HG02938 (cell line): ENCODE measurements at regions not wholly inside any gene's neighbourhood (a gene's known extent, or its start where the extent isn't known, plus 50 kb on each side); places are given as distances from the start of the nearest gene placed in this dataset.

Source experiments
- ATAC-seq: cut with Tn5 transposase; IDR thresholded peaks from one replicate; pipeline ENCODE4 v1.9.1; 2021; ENCODE audit warnings: mild to moderate bottlenecking, moderate library complexity; ENCODE audit not compliant: unreplicated experiment

DNA sequence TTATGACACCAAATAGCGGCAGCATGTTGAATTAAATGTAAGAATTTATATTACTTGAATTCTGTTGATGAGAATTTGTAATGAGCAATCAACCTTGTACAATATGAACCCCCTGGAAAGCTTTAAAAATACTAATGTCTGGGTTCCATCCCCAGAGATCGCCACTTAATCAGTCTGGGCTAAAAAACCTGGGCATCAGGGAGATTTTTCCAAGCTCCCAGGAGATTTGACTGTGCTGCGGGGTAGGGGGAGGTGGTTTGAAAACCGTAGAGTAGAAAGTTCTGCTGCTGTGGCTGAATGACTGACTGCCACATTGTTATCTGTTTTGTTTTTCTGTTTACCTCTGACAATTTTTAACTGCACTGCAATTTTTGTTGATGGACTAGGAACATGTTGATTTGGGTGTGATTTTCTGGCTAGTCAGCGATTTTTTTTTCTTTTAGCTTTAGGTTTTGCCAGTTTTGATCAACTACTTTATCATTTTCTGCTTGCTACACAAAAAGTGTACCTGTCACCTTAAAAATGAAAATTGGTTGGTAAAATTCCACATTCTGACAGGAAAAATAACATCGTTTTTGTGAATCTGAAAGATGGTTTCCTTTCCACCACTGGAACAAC lies 79.3 kb downstream of the PCTP start:
- ATAC-seq: no peak

DNA sequence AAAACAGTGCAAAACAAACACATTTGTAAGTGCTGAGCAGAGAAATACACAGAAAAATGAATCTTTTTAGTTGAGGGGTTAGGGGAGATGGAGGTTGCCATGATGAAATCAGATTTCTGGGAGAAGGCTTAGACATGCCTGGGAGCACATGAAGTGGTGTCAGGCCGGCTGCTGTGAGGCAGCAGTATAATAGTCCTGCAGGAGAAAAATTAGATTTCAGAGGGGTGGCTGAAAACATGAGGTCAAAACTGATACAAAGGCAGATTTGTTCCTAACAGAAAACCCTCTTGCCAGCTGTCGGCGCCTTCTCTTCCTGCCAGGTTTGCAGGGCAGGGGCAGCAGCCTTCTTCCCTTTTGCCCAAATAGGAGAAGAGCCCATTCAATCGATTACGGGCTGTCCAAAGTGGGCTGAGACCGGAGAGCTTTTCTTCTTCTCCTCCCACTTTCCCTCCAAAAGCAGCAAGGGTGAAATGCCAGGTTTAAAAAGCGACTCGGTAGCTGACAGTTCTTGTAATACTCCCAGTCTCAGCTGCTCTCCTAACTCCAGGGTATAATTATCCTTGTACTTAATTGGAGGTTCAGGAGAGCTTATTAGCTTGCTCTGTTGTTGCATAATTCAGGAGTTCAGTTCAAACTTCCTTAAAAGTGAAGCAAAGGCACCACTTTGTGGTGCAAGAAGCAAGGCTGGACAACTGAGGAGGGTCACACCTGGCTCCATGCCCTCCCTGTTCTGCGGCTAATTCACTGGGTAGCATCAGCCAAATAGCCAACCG lies 80.0 kb downstream of the PCTP start:
- ATAC-seq: no peak

DNA sequence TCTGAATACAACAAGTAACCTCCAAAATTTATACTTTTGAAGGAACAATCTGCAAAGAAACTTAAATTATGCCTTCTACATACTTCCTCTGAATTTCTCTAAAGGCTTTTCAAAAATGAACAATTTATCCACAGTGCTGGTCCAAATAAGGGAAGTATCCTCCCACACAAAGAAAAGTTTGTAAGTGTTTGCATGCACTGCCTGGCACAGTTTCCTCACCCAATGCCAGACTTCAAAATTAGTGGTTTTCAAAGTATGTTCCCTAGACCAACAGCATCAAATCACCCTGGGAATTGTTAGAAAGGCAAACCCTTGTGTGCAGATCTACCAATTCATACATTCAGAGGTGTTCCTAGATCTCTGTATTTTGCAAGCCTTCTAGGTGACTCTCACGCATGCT lies 82.5 kb downstream of the PCTP start:
- no peak for ATAC-seq

DNA sequence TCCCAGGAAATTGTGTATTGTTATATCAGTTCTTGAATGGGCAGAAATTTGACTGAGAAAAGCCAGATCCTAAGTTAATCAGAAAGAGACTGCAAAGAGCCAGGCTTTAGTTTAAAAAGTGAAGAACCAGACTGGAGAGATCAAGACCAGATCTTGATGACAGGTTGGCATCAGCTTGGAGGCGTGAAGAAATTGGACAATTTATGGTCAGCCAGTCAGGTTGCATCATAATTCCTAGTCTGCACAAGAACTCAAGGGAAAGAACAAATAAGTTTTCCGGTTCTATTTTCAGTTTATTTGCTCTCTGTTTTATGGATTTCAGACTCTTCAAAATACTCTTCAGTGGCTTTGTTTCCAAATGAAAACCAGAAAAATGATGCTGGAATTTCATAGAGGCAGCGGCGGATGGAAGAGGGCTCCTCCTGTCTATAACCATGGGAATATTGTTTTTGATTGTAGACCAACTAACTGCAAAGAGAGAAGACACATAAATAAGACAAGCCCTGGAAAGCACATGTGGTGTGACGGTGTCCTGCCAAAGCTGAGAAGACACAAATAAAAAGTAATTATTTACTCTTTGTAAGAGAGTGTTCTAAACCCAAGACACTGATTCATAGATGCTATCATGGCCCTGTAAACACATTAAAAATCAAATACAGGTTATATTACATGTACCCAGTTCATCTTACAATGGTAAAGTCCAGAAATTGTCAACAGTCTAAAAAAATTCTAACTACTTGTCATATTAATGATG lies 91.7 kb downstream of the PCTP start:
- ATAC-seq: no peak

DNA sequence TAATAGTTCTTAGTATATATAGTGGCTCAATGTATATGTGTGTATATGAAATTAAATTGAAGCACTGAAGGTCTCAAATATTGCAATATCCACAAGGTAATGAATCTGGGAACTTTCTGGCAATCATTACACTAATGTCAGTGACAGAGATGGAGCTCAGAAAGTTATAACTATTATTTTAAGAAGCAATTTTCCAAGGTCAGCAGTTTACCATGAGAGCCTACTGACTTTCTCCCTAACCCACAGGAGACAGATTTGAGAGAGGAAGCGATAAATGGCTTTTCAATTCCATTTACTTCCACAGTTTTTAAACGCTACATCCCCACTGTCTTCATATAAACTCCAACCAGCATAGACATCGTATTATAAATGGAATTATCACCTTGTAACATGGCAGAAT lies 92.9 kb downstream of the PCTP start:
- no peak for ATAC-seq

DNA sequence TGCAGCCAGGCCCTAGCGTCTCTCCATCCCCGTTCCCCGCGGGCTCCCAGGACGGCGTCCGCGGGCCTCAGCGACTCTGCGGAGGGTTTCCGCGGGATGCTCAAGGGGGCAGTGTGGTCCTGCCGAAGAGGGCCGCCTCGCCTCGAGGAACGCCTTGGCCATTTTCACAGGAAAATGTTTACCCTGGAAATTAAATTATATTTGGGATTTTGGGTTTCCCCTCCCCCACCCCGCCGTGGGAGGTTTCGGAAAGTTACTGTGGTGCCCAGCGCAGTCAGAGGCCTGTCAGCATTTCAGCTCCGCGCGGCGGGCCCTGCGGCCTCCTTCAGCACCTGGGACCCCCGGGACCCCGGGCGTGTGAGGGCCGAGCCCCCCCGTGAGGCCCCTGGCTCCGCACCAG lies 94.5 kb downstream of the PCTP start:
- ATAC-seq: no peak

DNA sequence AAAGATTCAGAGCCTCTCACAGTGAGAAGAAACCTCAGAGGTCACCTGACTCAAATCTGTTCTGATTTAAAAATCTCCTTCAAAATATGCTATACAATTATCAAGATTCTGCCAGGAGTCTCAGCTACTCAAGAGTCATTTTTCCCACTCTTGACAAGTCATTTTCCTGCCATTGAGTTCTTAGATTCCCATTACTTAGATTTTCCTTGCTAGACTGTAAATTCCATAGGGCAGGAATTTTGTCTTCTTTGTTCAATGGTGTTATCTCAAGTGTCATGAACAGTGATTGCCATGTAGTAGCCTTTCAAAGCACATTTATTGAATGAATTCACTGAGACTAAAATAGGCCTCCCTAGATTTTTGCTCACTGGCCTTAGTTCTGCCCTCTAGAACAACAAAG lies 95.9 kb downstream of the PCTP start:
- ATAC-seq: no peak

DNA sequence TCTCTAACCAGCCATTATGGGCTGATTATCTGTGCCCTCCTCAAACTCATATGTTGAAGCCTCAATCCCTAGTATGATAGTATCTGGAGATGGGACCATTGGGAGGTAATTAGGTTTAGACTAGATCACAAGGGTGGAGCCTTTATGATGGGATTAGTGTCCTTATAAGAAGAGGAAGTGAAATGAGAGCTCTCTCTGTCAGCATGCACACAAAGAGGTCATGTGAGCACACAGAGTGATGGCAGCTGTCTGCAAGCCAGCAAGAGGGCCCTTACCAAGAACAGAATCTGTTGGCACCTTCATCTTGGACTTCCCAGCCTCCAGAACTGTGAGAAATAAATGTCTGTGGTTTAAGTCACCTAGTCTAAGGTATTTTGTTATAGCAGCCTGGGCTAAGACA lies 101.9 kb downstream of the PCTP start:
- no peak for ATAC-seq

DNA sequence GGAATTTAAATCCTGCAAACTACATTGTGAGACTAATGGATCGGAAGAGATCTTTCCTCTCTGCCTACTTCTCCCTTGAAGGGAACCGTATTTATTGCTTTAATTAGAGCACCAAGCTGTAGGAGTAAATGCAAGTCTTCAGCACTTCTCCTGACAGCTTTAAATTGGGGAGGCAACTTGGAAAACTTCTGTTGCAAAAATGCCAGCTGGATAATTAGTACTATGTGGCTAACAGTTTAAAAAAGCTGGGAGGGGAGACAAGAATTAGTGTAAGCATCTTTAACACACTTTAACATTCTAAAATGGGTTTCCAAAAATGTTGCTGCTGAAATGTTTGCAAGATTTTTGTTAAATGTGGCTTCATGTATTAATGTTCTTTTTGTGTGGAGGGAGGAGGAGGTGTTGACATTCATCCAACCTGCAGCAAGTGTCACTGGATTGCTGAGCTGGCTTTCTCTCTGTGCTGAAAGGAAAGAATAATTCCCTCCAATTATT lies 108.5 kb downstream of the PCTP start:
- no peak for ATAC-seq

DNA sequence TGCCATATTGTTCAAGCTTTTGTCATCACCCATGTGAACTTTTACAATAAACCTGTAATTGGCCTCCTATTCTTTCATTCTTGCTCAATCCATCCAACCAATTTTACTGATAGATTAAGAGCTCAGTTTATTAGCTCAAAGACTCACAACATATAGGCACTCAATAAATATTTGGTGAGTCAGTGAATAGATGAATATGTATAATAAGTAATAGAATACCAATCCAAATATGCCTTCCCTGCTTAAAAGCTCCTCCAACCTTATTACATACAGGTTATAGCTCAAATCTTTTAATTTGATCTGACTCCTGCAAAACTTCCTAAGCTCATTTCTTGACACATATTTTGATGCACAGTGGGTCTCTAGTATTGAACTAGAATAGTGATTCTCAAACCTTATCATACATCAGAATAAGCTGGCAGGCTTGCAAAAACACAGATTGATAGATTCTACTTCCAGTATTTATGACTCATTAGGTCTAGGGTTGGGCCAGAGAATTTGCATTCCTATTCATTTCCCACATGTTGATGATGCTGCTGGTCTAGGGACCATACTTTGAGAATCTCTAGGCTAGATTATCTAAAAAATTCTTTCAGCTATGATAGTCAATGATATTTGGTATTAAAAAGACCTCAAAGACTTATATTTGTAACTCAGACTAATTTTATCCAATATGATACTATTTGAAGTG lies 114.4 kb downstream of the PCTP start:
- ATAC-seq: no peak

DNA sequence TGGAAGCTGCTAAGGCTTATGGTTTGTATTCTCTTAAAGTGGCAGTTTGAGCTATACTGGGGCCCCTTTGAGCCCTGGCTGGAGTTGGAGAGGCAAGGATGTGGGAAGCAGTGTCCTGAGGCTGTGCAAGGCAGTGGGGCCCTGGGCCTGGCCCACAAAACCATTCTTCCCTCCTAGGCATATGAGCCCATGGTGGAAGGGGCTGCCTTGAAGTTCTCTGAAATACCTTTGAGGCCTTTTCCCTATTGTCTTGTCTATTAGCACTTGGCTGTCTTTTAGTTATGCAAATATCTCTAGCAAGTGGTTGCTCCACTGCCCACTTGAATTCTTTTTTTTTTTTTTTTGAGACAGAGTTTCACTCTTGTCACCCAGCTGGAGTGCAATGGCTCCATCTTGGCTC lies 119.2 kb downstream of the PCTP start:
- no peak for ATAC-seq

DNA sequence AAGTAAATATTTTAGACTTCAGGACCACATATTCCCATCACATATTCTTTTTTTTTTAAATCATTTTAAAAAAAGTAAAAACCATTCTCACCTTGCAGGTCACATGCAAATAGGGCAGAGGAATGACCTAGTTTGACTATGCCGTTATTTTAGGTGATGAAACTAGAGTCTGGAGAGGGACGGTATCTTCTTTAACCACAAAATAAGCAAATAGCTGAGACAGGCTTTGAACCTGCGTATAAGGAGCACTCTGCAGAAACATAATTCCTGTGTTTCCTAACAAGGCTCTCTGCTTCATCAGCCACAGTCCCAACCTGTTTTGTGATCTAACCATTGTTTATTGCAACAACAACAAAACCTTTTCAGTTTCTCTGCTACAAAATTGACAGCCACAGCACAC lies 121.5 kb downstream of the PCTP start:
- no peak for ATAC-seq

DNA sequence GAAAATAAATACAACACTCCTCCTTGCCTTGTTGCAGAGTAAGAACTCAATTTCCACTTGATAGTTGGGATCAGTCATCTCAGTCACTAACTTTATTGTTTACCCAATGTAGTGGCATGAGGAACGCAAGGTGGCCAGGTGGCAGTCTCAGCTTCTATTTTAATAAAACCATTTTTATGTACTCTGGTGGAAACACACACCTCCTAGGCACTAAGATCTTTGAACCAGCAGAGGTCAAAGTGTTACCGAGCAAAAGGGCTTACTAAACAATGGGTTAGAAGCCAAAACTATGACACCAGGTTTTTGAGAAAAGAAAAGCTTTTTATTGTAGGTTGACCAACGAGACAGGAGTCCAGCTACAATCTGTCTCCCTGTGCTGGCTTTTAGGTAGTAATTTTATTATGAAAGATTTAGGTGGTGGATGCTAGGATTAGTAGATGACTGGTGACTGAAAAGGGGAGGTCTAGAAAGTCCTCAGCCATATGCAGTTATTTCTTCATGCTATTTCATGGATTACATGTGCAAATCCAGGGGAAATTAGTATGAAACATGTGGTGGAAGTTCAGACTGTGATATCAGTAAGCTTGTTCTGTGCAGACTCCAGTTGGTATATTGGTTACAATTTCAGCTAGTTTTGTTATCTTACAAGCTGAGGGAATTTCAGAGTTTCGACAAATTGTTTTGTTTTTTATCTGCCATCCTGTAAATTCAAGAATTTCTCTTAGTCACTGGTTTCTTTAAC lies 122.3 kb downstream of the PCTP start:
- ATAC-seq: no peak

DNA sequence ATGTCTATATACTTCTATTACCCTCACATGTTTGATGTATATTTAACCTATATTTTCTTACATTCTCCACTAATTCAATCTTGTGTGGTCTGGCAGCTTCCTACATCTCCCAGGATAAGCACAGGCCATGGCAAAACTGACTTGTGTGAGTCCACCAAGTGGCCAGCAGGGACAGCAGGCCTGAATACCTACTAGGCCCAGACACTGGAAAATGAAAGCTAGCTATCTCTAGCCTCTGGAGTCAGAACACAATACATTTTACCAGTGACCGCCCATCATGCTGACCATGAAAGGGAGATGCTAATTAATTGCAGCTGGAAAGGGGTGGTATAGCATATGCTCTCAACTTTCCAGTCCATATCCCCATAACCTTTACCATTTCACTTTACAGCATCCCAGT lies 132.3 kb downstream of the PCTP start:
- no peak for ATAC-seq

DNA sequence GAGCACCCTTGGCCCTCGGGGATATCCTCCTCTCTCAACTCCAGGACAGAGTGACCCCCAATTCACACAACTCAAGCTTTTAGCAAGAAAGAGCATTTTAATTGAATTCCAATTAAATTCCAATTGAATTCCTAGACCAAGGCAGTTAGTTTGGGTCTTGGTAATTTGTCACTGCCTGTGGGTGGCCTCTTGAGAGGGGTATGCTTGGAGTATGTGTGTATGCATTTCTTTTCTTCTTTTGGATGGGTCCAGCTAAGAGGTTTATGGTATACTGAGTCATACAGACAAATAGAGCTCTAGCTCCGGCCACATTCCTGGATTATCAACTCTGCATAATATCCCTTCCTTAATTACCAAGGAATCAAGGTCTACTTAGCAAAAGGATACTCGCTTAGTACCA lies 136.7 kb downstream of the PCTP start:
- no peak for ATAC-seq

DNA sequence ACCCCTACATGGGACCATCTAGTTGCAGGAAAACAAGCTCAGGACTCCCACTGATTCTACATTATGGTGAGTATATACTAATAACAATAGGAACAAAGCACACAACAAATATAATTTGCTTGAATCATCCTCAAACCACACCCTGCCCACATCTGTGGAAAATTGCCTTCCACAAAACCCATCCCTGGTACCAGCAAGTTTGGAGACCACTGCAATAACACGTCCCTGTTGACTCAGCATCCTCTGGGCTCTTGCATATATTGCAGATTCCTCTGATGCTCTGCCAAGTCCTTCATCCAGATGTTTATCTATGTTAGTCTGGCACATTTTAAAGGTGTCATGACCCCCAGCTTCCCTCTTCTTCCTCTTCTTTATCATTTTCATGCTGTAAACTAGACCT lies 138.4 kb downstream of the PCTP start:
- ATAC-seq: no peak

DNA sequence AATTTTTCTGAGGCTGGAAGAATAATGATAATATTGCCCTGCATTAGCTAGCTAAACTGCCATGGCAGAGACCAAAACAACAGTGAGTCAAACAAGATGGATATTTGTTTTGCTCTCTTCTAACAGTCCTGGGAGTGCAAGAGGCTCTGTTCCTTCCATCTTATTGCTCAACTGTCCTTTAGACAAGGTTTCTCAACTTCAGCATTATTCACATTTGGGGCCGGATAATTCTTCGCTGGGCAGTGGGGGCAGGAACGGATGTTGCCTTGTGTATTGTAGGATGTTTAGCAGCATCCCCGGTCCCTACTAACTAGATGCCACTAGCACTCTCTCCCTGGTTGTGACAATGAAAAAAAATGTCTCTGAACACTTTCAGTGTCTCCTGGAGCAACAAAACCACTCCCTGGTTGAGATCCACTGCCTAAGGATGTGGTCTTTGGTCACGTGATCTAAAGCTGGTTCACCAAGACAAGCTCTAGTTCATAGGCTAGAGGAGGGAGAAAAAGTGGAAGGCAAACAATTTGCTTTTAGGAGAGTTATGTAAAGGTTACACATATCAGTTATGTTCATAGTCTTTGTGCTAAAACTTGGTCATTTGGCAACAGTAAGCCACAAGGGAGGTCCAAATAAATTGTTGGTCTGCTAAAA lies 144.4 kb downstream of the PCTP start:
- no peak for ATAC-seq

DNA sequence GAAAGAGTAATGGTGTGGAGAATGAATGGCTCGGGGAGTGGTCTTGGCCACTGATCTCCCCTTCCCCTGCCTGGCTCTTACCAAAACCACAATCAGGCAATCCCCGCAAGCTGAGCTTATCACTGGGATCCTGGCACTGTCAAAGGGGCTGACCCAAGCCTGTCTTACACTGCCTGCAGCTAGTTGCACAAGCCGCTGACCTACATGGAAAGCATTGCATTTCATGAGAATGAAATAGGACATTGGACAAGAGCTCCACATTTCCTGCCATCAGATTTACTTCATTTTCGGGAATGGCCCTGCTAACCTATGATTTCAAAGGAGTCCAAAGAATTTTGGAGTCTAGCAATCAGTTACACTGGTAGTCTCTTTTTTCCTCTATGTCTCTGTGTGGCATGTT lies 146.4 kb downstream of the PCTP start:
- no peak for ATAC-seq

DNA sequence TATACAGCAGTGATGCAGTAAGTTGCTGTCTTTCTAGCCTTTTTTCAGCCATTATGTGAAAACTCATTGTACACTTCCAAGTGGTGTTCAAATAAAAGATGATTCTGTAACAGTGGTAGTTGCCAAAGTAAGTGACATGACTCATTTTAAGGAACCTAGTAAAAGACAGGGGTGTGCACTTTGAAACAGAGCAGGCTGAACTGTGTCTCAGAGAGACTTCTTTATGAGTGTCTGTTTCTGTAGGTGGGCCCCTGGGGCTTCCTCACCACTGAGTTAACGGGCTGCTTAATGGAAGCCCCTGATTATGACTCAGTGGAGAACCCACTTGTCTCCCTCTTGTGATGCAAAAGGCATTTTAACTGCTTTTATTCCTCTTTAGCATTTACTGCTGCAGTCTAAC lies 147.3 kb downstream of the PCTP start:
- no peak for ATAC-seq

DNA sequence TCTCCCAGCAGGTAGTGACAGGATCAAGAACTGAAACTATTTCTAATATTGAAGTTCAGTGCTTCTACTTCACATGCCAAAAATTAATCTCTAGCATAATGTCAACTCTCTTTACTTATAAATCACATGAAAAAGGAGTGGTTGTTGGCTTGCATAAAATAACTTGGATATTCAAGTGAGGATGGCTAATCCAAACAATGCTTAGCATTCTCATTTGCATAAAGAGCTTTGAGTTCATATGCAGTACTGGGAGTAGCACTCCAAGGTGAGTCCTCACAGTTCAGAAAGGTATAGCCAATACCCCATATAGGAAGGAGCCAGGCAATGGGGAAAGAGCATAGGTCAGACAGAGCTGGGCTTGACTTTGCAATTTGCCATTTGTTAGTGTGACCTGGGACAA lies 149.3 kb downstream of the PCTP start:
- no peak for ATAC-seq
